Memory B cell (primary cell): ENCODE measurements at regions not wholly inside any gene's neighbourhood (a gene's known extent, or its start where the extent isn't known, plus 50 kb on each side); places are given as distances from the start of the nearest gene placed in this dataset.

Experiments used
- ATAC-seq: fragments of 150-1000 bp; cut with Tn5 transposase; 2 replicates; pipeline ENCODE4 v1.10.0; 2021; ENCODE audit warnings: low read depth, mild to moderate bottlenecking, moderate library complexity
- DNase-seq, 2 donors: peaks; one replicate each; pipeline ENCODE4 v3.0.0; 2022; ENCODE audit warnings: low spot score in 2 of 2
- H3K27ac Mint-ChIP-seq: one replicate; pipeline ENCODE4 v1.8.0; 2022; ENCODE audit warnings: mild to moderate bottlenecking, moderate library complexity, mixed read lengths
- H3K27me3 Mint-ChIP-seq: one replicate; pipeline ENCODE4 v1.8.0; 2022; ENCODE audit warnings: mixed read lengths
- H3K36me3 Mint-ChIP-seq: one replicate; pipeline ENCODE4 v1.8.0; 2022; ENCODE audit warnings: mild to moderate bottlenecking, mixed read lengths
- H3K4me1 Mint-ChIP-seq: one replicate; pipeline ENCODE4 v1.8.0; 2022; ENCODE audit warnings: mixed read lengths
- H3K4me3 Mint-ChIP-seq: one replicate; pipeline ENCODE4 v1.8.0; 2022; ENCODE audit warnings: mild to moderate bottlenecking, moderate library complexity, mixed read lengths
- H3K9me3 Mint-ChIP-seq: one replicate; pipeline ENCODE4 v1.8.0; 2022; ENCODE audit warnings: mixed read lengths

DNA sequence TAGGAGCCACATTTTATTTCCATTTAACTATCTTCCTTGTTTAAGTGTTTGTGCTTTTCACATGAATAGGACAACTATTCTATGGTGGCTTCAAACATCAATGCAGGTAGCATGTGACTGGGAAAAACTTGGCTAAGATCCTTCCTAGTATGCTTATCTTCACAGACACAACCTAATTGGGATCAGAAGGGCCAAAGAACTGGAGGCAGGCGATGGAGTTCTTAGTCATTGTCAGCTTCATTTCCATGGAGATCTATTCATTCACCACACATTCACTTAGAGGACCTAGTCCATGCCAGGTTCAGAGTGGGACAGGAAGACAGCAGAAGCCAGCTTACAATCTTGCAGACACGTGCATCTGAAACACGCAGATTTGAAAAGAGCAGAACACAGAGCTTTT is 277.5 kb upstream of the PPP2R3A start:
- no peaks in the 10 kb centered on the region for H3K4me1 Mint-ChIP-seq
- H3K27ac Mint-ChIP-seq = no peak overlapping the region
- no peak overlapping the region for H3K4me3 Mint-ChIP-seq
- ATAC-seq (no peak), DNase-seq (no peak)
- H3K9me3 Mint-ChIP-seq = no peaks in the 10 kb centered on the region
- H3K27me3 Mint-ChIP-seq = peaks cover 2% of the 10 kb centered on the region
- no peaks in the 10 kb centered on the region for H3K36me3 Mint-ChIP-seq

DNA sequence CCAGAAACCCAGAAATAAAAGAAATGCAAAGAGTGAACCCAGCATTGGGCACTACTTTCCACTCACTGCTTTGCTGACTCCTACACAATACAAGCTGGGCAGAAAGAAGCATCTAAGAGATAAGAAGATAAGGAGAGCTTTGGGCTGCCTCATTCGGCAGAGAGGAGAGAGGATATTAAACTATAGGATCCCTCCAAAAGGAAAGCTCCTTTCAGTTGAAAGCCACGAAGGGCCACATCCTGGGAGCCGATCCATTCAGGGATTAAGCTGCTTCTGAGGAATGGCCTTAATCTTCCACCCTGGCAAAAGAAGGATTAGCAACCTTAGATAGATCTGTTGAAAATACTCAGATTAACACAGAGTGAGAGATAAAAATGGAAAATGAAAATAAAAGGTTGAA is 274.9 kb upstream of the PPP2R3A start:
- no peaks in the 10 kb centered on the region for H3K36me3 Mint-ChIP-seq
- ATAC-seq (no peak), DNase-seq (no peak)
- no peaks in the 10 kb centered on the region for H3K9me3 Mint-ChIP-seq
- H3K4me3 Mint-ChIP-seq = no peak overlapping the region
- H3K27ac Mint-ChIP-seq = no peak overlapping the region
- peaks cover 2% of the 10 kb centered on the region for H3K27me3 Mint-ChIP-seq
- H3K4me1 Mint-ChIP-seq = no peaks in the 10 kb centered on the region

DNA sequence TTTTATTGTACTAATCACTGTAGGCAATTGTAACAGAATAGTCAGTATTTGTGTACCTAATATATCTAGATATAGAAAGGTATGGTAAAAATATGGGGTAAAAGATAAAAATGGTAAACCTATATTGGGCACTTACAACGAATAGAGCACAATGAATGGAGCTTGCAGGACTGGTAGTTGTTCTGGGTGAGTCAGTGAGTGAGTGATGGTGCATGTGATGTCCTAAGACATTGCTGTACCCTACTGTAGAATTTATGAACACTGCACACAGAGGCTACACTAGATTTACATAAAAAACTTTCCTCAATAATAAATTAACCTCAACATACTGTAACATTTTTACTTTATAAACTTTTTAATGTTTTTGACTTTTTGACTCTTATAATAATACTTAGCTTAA is 274.3 kb upstream of the PPP2R3A start:
- Mint-ChIP-seq H3K4me1 (no peaks in the 10 kb centered on the region), H3K4me3 (no peak overlapping the region), H3K27me3 (peaks cover 2% of the 10 kb centered on the region), H3K9me3 (no peaks in the 10 kb centered on the region), H3K36me3 (no peaks in the 10 kb centered on the region), H3K27ac (no peak overlapping the region)
- no peak for ATAC-seq
- DNase-seq = no peak

GRCh38 chr3:135694142-135694541 is 271.4 kb upstream of the PPP2R3A start:
- Mint-ChIP-seq H3K36me3 (no peaks in the 10 kb centered on the region), H3K9me3 (no peaks in the 10 kb centered on the region), H3K4me1 (no peaks in the 10 kb centered on the region), H3K27ac (no peak overlapping the region), H3K4me3 (no peak overlapping the region), H3K27me3 (no peaks in the 10 kb centered on the region)
- DNase-seq (no peak), ATAC-seq (no peak)

DNA sequence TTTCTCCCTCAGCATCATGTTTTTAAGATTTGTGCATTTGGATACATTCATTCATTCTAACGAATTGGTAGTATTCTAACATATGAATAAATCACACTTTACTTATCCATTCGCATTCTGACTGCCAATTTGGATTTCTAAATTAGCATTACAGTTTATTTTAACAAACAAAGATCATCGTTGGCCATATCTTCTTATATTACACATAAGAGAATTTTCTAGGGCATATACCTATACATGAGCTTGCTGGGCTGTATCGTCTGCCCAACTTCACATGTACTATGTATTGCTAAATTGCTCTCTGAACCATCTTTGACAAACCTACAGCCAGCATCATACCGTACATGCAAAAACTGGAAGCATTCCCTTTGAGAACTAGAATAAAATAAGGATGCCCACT is 265.8 kb upstream of the PPP2R3A start:
- H3K4me3 Mint-ChIP-seq = no peak overlapping the region
- ATAC-seq = no peak
- no peaks in the 10 kb centered on the region for H3K4me1 Mint-ChIP-seq
- no peaks in the 10 kb centered on the region for H3K27me3 Mint-ChIP-seq
- no peak overlapping the region for H3K27ac Mint-ChIP-seq
- H3K9me3 Mint-ChIP-seq = no peaks in the 10 kb centered on the region
- no peak for DNase-seq
- no peaks in the 10 kb centered on the region for H3K36me3 Mint-ChIP-seq

DNA sequence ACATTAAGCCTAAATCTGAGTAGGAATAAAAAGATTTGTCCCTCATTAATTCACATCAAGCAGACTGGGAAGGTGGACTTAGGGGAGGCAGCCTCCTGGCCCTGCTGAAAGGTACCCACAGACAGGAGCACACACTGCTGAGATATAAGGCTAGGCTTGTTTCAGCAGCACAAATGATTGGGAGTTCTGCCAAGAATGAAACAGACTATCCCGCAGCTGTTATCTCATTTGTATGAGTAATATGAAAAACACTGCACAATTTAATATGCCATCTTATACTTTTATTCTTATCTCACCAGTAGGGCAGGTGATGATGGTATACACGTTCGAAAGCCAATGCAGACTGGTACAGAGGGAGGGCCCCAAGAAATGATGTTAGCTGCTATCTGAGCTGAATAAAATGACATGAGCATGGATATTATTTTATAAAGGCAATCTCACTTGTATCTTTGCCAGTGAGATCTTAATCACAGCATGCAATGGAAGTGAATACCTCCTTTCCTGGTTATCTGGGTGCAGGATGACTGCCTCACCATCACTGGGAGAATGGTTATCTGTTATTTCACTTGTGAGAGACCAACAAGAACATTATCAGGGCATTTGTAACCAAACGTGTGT is 258.7 kb upstream of the PPP2R3A start:
- Mint-ChIP-seq H3K36me3 (no peaks in the 10 kb centered on the region), H3K4me1 (no peaks in the 10 kb centered on the region), H3K27ac (no peak overlapping the region), H3K9me3 (no peaks in the 10 kb centered on the region), H3K4me3 (no peak overlapping the region), H3K27me3 (no peaks in the 10 kb centered on the region)
- DNase-seq (no peak), ATAC-seq (no peak)

DNA sequence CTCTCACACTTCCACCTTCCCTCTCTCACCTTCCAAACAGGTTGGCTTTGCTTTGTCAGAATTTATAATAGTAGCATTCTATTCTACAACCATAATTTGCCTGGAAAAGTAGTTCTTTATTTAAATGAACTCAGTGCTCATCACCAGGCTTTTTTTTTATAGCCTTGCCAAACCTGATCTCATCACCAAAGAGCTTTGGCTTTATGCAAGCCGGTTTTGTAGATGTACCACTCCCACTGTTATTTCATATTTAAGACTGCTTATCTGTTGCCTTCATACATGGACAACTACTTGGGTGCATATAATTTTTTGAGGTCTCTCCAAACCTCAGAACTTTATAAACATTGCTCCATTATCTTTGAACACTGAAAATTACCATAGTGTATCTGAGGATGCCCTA is 246.1 kb upstream of the PPP2R3A start:
- H3K27ac Mint-ChIP-seq = no peak overlapping the region
- no peak overlapping the region for H3K4me3 Mint-ChIP-seq
- DNase-seq (no peak), ATAC-seq (no peak)
- peaks cover 4% of the 10 kb centered on the region for H3K9me3 Mint-ChIP-seq
- no peaks in the 10 kb centered on the region for H3K4me1 Mint-ChIP-seq
- H3K36me3 Mint-ChIP-seq = no peaks in the 10 kb centered on the region
- H3K27me3 Mint-ChIP-seq = peaks cover 3% of the 10 kb centered on the region

DNA sequence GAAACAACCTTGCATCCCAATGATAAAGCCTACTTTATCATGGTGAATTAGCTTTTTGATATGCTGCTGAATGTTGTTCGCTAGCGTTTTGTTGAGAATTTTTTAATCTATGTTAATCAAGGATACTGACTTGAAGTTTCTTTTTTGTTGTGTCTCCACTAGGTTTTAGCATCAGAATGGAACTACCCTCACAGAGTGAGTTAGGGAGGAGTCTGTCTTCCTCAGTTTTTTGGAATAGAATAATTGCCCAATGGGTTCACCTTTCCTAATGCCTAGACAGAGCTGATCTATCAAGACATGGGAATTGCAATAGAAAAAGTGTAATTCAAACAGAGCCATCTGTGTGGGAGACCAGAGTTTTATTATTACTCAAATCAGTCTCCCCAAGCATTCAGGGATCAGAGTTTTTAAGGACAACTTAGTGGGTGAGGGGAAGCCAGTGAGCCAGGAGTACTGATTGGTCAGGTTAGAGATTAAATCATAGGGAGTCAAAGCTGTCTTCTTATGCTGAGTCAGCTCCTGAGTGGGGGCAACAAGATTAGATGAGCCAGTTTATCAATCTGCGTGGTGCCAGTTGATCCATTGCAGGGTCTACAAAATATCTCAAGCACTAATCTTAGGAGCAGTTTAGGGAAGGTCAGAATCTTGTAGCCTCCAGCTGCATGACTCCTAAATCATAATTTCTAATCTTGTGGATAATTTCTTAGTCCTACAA is 237.4 kb upstream of the PPP2R3A start:
- no peaks in the 10 kb centered on the region for H3K4me1 Mint-ChIP-seq
- no peak for DNase-seq
- no peak overlapping the region for H3K27ac Mint-ChIP-seq
- no peak for ATAC-seq
- H3K27me3 Mint-ChIP-seq = peaks cover 4% of the 10 kb centered on the region
- peaks cover 2% of the 10 kb centered on the region for H3K36me3 Mint-ChIP-seq
- peaks cover 17% of the 10 kb centered on the region for H3K9me3 Mint-ChIP-seq
- H3K4me3 Mint-ChIP-seq = no peak overlapping the region

DNA sequence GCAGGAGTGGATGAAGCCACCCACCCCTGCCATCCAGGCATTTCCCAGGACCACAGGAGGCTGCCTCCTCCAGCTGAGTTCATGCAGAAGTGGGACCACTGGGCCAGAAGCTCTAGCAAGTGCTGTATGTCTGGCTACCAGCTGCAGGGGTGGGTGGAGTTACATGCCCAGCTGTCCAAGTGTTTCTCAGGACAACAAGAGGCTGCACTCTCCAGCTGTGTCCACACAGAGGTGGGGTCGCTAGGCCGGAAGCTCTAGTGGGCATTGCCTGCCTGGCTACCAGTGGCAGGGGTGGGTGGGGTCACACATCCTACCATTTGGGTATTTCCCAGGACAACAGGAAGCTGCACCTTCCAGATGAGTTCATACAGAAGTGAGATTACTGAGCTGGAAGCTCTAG is 234.0 kb upstream of the PPP2R3A start:
- H3K27me3 Mint-ChIP-seq = peaks cover 6% of the 10 kb centered on the region
- peaks cover 18% of the 10 kb centered on the region for H3K9me3 Mint-ChIP-seq
- ATAC-seq (no peak), DNase-seq (no peak)
- peaks cover 2% of the 10 kb centered on the region for H3K36me3 Mint-ChIP-seq
- no peak overlapping the region for H3K27ac Mint-ChIP-seq
- no peak overlapping the region for H3K4me3 Mint-ChIP-seq
- H3K4me1 Mint-ChIP-seq = no peaks in the 10 kb centered on the region

DNA sequence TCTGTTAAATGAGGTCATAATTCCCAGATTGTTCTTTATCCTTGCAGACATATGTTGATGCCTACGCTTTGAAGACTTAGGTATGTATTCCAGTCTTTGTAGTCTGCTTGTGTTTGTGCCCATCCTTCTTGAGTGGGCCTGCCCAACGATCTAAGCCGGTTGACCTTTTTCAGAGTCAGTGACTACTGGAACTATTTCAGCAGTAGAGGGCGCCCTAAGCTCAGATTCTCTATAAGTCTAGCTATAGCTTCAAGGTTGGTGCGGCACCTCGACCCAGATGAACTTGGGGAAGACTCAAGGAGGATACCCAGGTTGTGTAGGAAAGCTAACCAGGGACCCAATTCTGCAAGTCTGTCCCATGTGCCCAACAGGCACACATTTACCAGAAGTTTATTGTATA is 228.8 kb upstream of the PPP2R3A start:
- ATAC-seq = no peak
- H3K4me1 Mint-ChIP-seq = no peaks in the 10 kb centered on the region
- no peak overlapping the region for H3K4me3 Mint-ChIP-seq
- peaks cover 2% of the 10 kb centered on the region for H3K36me3 Mint-ChIP-seq
- peaks cover 13% of the 10 kb centered on the region for H3K9me3 Mint-ChIP-seq
- no peak for DNase-seq
- no peak overlapping the region for H3K27ac Mint-ChIP-seq
- peaks cover 9% of the 10 kb centered on the region for H3K27me3 Mint-ChIP-seq

DNA sequence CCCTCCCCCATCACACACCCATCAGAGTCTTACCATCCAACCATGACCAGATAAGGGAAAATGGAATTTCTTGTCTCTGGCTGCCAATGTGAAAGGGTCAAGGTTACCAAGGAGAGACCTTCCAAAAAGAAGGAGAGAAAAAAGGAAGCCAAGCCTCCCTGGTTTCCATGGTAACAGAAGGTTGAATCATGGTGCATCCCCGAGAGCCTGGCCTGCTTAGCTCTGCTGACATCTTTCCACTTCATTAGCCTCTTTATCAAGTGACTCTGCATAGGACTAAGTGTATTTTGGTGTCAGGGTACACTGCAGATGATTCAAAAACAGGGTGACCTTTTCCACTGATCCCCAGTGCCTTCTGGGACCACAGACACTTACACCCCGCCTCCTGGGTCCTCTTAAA is 225.7 kb upstream of the PPP2R3A start:
- no peak for DNase-seq
- no peak overlapping the region for H3K27ac Mint-ChIP-seq
- no peaks in the 10 kb centered on the region for H3K4me1 Mint-ChIP-seq
- no peak overlapping the region for H3K4me3 Mint-ChIP-seq
- H3K9me3 Mint-ChIP-seq = peaks cover 10% of the 10 kb centered on the region
- no peak for ATAC-seq
- peaks cover 2% of the 10 kb centered on the region for H3K36me3 Mint-ChIP-seq
- H3K27me3 Mint-ChIP-seq = peaks cover 13% of the 10 kb centered on the region

DNA sequence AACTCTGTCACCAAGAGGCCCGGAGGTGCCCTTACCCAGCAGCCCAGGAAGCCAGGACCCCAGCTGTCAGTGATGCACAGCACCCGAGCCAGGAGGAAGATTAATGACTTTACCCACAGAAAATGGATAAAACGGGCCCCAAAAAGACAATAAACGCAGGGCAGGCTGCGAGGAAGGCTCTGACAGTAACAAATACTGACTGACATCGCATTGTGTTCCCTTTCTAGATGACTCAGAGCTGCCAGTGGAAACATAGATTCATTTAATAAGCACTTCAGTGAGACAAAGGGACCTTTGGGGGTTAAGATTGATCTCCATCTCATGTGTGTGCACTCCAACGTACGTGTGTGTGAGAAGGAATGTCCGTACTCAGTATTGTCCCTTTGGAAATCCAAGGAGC is 225.3 kb upstream of the PPP2R3A start:
- no peak for DNase-seq
- Mint-ChIP-seq H3K27ac (no peak overlapping the region), H3K27me3 (peaks cover 12% of the 10 kb centered on the region), H3K4me1 (no peaks in the 10 kb centered on the region), H3K4me3 (no peak overlapping the region), H3K9me3 (peaks cover 9% of the 10 kb centered on the region), H3K36me3 (peaks cover 2% of the 10 kb centered on the region)
- ATAC-seq = no peak

- H3K4me1 Mint-ChIP-seq = no peaks in the 10 kb centered on the region
- peaks cover 12% of the 10 kb centered on the region for H3K27me3 Mint-ChIP-seq
- DNase-seq (no peak), ATAC-seq (no peak)
- H3K36me3 Mint-ChIP-seq = peaks cover 2% of the 10 kb centered on the region
- no peak overlapping the region for H3K4me3 Mint-ChIP-seq
- peaks cover 6% of the 10 kb centered on the region for H3K9me3 Mint-ChIP-seq
- H3K27ac Mint-ChIP-seq = no peak overlapping the region
Measured at GRCh38 chr3:135740751-135741150, 224.8 kb upstream of the PPP2R3A start.

DNA sequence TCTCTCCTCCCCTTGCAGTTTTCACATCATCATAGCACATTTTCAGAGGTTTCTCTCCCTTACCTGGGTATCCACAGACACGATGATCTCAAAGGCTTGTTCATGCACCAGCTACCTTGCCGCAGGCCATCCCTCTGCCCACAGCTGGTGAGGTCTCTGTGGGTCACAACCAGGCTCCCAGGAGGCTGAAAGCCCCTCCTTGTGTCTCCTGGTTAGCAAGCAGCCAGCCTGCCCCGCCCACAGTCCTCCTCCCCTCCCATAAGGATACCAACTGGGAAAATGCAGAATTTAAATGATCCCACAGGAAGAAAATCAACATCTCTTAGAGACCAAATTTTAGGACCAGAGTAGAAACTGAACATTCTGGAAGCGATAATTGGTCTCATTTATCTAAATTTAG is 213.5 kb upstream of the PPP2R3A start:
- Mint-ChIP-seq H3K36me3 (no peaks in the 10 kb centered on the region), H3K27me3 (peaks cover 4% of the 10 kb centered on the region), H3K9me3 (no peaks in the 10 kb centered on the region), H3K4me3 (no peak overlapping the region), H3K27ac (no peak overlapping the region), H3K4me1 (no peaks in the 10 kb centered on the region)
- ATAC-seq = no peak
- no peak for DNase-seq

DNA sequence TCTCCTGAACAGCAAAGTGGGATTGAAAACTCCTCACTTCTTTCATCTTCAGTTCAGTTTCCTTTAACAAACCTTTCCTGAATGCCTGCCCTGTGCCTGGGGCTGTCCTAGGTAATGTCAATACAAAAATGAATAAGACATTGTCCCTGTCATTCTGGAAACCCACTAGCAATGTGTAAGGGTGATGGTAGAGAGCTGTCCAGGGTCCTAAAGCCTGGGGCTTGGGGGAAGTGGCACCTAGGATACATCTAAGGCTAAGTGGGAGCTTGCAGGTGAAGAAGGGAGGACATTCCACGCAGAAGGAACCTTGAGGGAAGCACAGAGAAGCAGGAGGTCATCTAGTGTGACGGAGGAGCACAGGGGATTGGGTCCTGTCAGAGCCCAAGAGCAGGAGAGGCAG is 212.7 kb upstream of the PPP2R3A start:
- Mint-ChIP-seq H3K27ac (no peak overlapping the region), H3K9me3 (no peaks in the 10 kb centered on the region)

More for the DNA sequence above, 212.7 kb upstream of the PPP2R3A start:
- H3K4me1 Mint-ChIP-seq = no peaks in the 10 kb centered on the region
- no peak for ATAC-seq
- H3K27me3 Mint-ChIP-seq = peaks cover 4% of the 10 kb centered on the region
- H3K36me3 Mint-ChIP-seq = no peaks in the 10 kb centered on the region
- no peak overlapping the region for H3K4me3 Mint-ChIP-seq
- DNase-seq = no peak
